Large intestine (tissue), 3 donors: ENCODE measurements at regions not wholly inside any gene's neighbourhood (a gene's known extent, or its start where the extent isn't known, plus 50 kb on each side); places are given as distances from the start of the nearest gene placed in this dataset.

Source experiments
- DNase-seq, 2 donors: peaks; one replicate each; pipeline versions ENCODE4 v3.0.0 to v3.0.0-alpha.2; 2013
- H3K27ac ChIP-seq: one replicate; pipeline ENCODE4 v1.5.1; 2013; ENCODE audit warnings: low read length
- H3K27me3 ChIP-seq: 2 replicates; pipeline ENCODE4 v1.6.1; 2013; ENCODE audit warnings: low read length; ENCODE audit not compliant: control insufficient read depth, insufficient read depth
- H3K36me3 ChIP-seq: 2 replicates; pipeline ENCODE4 v1.6.1; 2013; ENCODE audit warnings: low read length; ENCODE audit not compliant: control insufficient read depth, insufficient read depth
- H3K4me1 ChIP-seq: one replicate; pipeline ENCODE4 v1.6.1; 2013; ENCODE audit warnings: low read length; ENCODE audit not compliant: control insufficient read depth, insufficient read depth
- H3K4me3 ChIP-seq: one replicate; pipeline ENCODE4 v1.5.1; 2013; ENCODE audit warnings: low read length
- H3K9me3 ChIP-seq: one replicate; pipeline ENCODE4 v1.6.1; 2013; ENCODE audit warnings: mild to moderate bottlenecking, low read depth, low read length, moderate library complexity; ENCODE audit not compliant: control insufficient read depth
- WGBS: methylation state at CpG from one replicate; pipeline ENCODE4 v1.1.5; 2013; ENCODE audit warnings: low lambda C conversion rate; ENCODE audit not compliant: insufficient coverage; 5-methylcytosine and 5-hydroxymethylcytosine counted together

DNA sequence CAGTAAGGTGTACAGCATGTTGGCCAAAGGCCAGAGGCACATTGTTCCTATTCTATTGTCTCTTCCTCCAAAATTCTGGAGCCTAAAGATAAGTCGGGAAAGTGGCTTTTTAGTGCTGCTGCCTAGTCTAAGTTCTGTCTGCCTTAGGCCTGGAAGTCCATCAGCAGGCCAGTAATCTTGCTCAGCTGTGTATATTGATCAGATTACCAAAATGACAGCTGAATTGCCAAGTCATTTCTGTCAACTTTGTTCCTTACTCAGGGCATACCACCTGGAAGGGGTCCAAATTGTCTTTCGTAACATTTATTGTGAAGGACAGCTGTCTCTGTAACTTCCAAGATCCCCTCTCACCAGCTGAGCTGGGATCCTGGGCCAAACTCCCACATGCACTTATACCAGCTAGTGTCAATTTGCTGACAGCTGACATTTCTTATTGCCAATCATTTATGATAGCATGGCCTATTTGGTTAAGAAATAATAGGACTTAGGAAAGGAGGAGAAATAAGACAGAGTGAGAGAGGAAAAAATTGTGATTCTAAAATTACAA lies 116.8 kb upstream of the FSHR start:
- Histone ChIP-seq H3K36me3 (no peaks in the 10 kb centered on the region), H3K27me3 (no peaks in the 10 kb centered on the region), H3K4me3 (no peak overlapping the region), H3K27ac (no peak overlapping the region), H3K4me1 (no peaks in the 10 kb centered on the region), H3K9me3 (no peaks in the 10 kb centered on the region)
- 80% methylated on average over 1 of the region's 2 CpGs for WGBS
- DNase-seq: no peak

DNA sequence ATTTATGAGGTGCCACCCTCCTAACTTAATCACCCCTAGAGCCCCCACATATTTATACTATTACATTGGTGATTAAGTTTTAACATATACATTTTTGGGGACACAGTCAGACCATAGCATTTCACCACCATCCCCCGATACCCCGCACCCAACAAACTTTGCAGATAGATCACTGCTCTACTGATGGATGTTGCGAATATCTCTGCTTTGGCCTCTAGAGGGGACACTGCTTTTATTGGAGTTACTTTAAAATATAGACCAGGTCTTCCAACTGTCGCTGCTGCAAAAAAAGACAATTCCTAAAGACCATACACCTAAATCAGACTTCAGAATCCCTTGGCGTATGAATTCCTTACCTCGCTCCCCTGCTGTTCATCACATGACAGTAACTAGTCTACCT lies 115.8 kb upstream of the FSHR start:
- no peaks in the 10 kb centered on the region for H3K9me3 ChIP-seq
- WGBS: 100% methylated on average over 1 of the region's 6 CpGs
- no peak for DNase-seq

DNA sequence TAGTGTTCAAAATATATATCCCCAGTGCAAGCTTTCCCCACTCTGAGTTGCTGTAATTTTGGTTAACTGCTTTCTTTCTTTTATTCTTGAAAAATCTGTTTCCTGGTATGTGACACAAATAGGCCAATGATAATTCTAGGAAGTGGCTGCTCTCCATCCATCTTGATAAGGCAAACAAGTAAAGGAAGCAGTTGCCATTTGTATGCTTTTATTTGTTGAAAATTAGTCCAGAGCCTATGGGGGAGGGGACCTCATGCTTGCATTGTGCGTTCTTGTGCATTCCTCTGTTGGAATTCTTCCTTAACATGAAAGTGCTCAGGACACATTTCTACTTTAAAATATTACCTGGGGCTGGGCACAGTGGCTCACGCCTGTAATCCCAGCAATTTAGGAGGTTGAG lies 111.2 kb upstream of the FSHR start:
- no peaks in the 10 kb centered on the region for H3K9me3 ChIP-seq
- no peaks in the 10 kb centered on the region for H3K27me3 ChIP-seq
- no peak overlapping the region for H3K4me3 ChIP-seq
- WGBS: no CpG with 5 or more reads among the region's 2 CpGs
- no peaks in the 10 kb centered on the region for H3K36me3 ChIP-seq
- DNase-seq: no peak
- no peak overlapping the region for H3K27ac ChIP-seq
- no peaks in the 10 kb centered on the region for H3K4me1 ChIP-seq

More for the DNA sequence above, 115.8 kb upstream of the FSHR start:
- Histone ChIP-seq H3K27ac (no peak overlapping the region), H3K27me3 (no peaks in the 10 kb centered on the region), H3K36me3 (no peaks in the 10 kb centered on the region), H3K4me3 (no peak overlapping the region), H3K4me1 (no peaks in the 10 kb centered on the region)

DNA sequence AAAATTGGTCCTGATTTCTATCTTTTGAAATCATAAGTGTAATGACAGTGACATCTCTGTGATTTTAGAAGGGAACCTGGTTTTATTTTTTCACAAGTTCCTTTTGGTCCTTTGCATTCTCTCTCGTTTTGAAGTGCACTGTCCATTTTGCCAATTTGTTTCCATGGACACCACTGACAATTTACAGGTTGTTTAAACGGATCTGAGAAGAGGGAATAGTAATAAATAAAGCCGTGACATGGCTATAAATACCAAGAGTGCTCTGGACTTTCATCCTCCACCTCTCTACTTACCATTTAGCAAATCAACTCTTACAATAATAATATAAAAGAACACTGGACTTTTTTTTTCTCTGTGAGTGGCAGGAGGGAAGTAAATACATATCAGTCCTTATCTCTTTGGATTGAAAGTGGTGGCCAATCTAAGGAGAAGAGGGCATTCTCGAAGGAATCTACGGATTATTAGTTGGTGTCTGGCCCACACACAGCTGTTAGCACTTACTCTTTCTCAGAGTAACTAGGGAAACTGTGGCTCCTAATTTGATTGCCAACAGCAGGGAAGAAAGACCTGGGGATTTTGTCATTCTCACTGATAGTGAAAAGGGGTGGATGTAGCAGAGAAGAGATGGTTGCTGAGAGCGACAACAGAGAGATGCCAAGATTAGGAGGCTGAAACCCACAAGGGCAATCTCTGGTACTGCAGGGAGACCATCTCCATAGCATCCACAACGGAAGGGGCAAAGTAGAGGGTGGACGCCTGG lies 108.7 kb upstream of the FSHR start:
- Histone ChIP-seq H3K27me3 (no peaks in the 10 kb centered on the region), H3K27ac (no peak overlapping the region), H3K4me1 (no peaks in the 10 kb centered on the region), H3K4me3 (no peak overlapping the region), H3K36me3 (no peaks in the 10 kb centered on the region), H3K9me3 (no peaks in the 10 kb centered on the region)
- 62% methylated on average over 3 of the region's 8 CpGs for WGBS
- DNase-seq: no peak

DNA sequence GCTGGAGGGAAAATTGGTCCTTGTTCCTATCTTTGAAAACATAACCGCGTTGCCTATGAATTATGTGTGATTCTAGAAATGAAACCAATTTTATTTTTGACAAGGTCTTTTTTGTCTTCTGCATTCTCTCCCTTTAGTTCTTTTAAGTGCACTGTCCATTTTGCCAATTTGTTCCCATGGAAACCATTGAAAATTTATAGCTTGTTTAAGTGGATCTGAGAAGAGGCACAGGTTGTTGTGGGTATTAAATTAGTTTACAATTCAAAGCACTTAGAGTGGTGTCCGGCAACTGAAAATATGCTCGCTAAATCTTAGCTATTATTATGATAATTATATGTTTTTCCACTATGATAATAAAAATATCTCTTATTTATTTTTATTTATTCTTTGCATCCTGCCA lies 107.5 kb upstream of the FSHR start:
- Histone ChIP-seq H3K4me1 (no peaks in the 10 kb centered on the region), H3K36me3 (no peaks in the 10 kb centered on the region), H3K9me3 (no peaks in the 10 kb centered on the region), H3K4me3 (no peak overlapping the region), H3K27me3 (no peaks in the 10 kb centered on the region), H3K27ac (no peak overlapping the region)
- DNase-seq: no peak
- 100% methylated on average over 2 of the region's 4 CpGs for WGBS

DNA sequence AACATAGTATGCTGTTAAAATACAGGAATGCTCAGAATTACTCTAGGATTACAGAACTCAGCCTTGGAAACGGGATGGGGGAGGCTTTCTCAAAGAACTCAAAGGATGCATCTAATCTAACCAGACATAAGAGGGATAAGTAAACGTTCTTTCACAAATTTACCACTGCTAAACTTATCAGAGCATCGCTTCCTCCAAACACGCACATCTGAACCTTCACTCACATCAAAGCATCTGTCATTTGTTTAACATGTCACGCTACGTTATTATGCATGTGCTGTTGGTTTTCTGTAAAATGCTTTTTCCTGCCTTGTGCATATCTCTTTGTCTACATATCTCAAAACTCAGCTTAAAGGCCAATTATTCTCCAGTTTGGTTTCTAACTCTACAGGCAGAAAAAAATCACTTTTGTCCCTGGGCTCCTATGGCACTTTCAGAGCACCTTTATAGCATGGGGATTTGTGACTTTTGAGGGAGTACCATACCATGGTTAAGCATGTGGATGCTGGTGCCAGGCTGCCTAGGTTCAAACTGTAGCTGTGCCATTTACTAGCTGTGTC lies 106.7 kb upstream of the FSHR start:
- H3K9me3 ChIP-seq: no peaks in the 10 kb centered on the region
- no peaks in the 10 kb centered on the region for H3K27me3 ChIP-seq
- DNase-seq: no peak
- H3K36me3 ChIP-seq: no peaks in the 10 kb centered on the region
- no peak overlapping the region for H3K27ac ChIP-seq
- WGBS: 44% methylated on average over 3 of the region's 6 CpGs
- H3K4me1 ChIP-seq: no peaks in the 10 kb centered on the region
- H3K4me3 ChIP-seq: no peak overlapping the region

DNA sequence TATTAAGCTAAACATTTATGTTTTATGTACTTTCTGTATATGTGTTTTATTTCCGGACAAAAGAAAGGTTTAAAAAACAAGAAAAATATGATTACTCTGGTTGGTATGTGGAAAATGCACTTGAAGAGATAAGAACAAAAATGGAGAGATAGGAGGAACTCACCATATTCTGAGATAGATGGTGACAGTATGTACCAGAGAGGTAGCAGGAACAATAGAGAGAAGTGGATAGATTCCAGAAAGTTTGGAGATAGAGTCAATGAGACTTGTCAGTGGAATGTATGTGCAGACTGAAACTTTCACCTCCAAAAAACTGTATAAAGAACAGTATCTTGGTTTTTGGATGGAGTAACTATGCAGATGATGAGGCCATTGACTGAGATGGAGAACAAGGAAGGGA lies 105.6 kb upstream of the FSHR start:
- Histone ChIP-seq H3K4me1 (no peaks in the 10 kb centered on the region), H3K36me3 (no peaks in the 10 kb centered on the region), H3K27me3 (no peaks in the 10 kb centered on the region), H3K9me3 (no peaks in the 10 kb centered on the region), H3K27ac (no peak overlapping the region), H3K4me3 (no peak overlapping the region)
- DNase-seq: no peak
- 100% methylated on average over 1 of the region's 1 CpG for WGBS

DNA sequence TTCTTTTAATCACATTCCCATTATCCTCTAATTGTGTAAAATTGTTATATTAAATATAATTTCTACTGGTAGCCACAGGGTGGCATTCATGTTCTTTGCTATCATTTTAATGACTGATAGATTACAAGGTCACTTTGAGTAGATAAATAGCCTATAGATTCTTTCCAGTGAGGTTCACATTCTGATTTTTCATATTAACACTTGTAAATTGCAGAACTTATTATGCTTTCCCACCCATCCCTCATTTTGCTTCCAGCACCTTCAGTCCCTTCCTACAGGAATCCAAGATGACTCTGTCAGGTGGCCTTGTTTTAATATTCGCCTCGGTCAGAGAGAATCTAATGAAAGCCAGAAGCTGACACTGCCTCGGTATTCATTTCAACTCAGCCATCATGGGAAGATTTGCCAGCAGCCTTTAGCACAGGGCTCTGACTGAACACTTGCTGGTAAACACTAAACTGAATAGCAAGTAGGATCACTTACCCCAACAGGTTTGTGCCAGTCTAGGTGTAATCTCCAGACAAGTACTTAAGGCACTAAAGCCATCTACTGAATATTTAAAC lies 101.2 kb upstream of the FSHR start:
- H3K27ac ChIP-seq: no peak overlapping the region
- no CpG with 5 or more reads among the region's 3 CpGs for WGBS

DNA sequence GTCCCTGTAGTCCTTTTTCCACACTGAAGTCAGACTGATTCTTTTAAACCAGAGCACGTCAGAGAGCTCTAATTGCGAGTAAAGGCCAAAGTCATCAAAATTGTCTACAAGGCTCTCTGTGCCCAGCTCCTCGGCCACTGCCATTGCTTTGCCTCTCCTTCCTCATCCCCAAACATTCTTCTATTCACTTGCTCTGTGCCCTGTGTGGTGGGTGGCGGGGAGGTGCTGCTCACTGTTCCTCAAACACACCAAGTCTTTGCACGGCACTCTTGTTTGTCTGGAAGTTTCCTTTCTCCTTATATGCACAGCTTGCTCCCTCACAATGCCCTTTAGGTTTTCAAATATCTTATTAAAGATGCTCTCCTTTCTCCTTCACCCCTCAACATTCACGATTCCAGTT lies 100.1 kb upstream of the FSHR start:
- Histone ChIP-seq H3K27ac (no peak overlapping the region), H3K9me3 (no peaks in the 10 kb centered on the region), H3K36me3 (no peaks in the 10 kb centered on the region), H3K4me3 (no peak overlapping the region), H3K27me3 (no peaks in the 10 kb centered on the region), H3K4me1 (no peaks in the 10 kb centered on the region)
- 89% methylated on average over 1 of the region's 6 CpGs for WGBS
- DNase-seq: no peak

More for the DNA sequence above, 101.2 kb upstream of the FSHR start:
- Histone ChIP-seq H3K27me3 (no peaks in the 10 kb centered on the region), H3K9me3 (no peaks in the 10 kb centered on the region), H3K4me1 (no peaks in the 10 kb centered on the region), H3K4me3 (no peak overlapping the region), H3K36me3 (no peaks in the 10 kb centered on the region)
- no peak for DNase-seq

DNA sequence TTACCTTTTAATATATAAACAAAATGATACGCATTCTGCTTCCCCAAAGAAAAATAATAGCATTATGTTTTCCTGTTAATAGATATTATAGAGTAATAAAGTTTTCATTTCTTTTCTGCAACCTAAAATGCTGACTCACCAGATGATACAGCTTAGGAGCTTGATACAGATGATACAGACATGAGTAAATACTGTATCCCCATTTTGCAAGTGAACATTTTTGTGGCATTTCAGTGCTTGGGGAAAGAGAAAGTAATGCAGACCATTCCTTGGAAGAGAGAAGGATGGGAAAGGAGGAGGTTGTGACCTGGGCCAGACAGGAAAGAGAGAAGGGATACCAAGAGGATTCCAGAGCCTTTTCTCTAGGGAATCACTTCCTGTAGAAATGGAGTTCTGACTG lies 97.5 kb upstream of the FSHR start:
- no peaks in the 10 kb centered on the region for H3K36me3 ChIP-seq
- WGBS: 67% methylated on average over 1 of the region's 1 CpG

More for the DNA sequence above, 97.5 kb upstream of the FSHR start:
- no peaks in the 10 kb centered on the region for H3K9me3 ChIP-seq
- no peak overlapping the region for H3K4me3 ChIP-seq
- no peak overlapping the region for H3K27ac ChIP-seq
- no peak for DNase-seq
- H3K27me3 ChIP-seq: no peaks in the 10 kb centered on the region
- H3K4me1 ChIP-seq: no peaks in the 10 kb centered on the region
